Stimulated activated CD8-positive, alpha-beta memory T cell treated with anti-CD3 and anti-CD28 coated beads, Interleukin-12 subunit alpha, Interleukin-12 subunit beta, amount 100 ng/mL, for 1 hour (primary cell): ENCODE measurements at regions not wholly inside any gene's neighbourhood (a gene's known extent, or its start where the extent isn't known, plus 50 kb on each side); places are given as distances from the start of the nearest gene placed in this dataset.

ENCODE experiments used
- DNase-seq: peaks from one replicate; pipeline ENCODE4 v3.0.0-alpha.2; 2020; ENCODE audit warnings: low read depth

GRCh38 chr3:31249545-31249944 lies 283.2 kb upstream of the STT3B start:
- no peak for DNase-seq

- DNase-seq, result no peak
Observed at GRCh38 chr3:31250116-31250777, 282.5 kb upstream of the STT3B start.

- no peak for DNase-seq
Observed at GRCh38 chr3:31251083-31251482, 281.6 kb upstream of the STT3B start.

- DNase-seq, result no peak
Observed at GRCh38 chr3:31252216-31253185, 280.2 kb upstream of the STT3B start.

GRCh38 chr3:31253782-31254181 lies 278.9 kb upstream of the STT3B start:
- no peak for DNase-seq

GRCh38 chr3:31254483-31254882 lies 278.2 kb upstream of the STT3B start:
- no peak for DNase-seq

- no peak for DNase-seq
Observed at GRCh38 chr3:31255007-31255581, 277.6 kb upstream of the STT3B start.

GRCh38 chr3:31262201-31262600 lies 270.5 kb upstream of the STT3B start:
- DNase-seq, result no peak

- DNase-seq, result no peak
Observed at GRCh38 chr3:31263897-31264296, 268.8 kb upstream of the STT3B start.

- no peak for DNase-seq
Observed at GRCh38 chr3:31265646-31266428, 266.9 kb upstream of the STT3B start.

GRCh38 chr3:31268868-31269267 lies 263.9 kb upstream of the STT3B start:
- DNase-seq, result no peak

- no peak for DNase-seq
Observed at GRCh38 chr3:31270010-31270409, 262.7 kb upstream of the STT3B start.

- no peak for DNase-seq
Observed at GRCh38 chr3:31274326-31275024, 258.2 kb upstream of the STT3B start.

GRCh38 chr3:31275038-31275572 lies 257.6 kb upstream of the STT3B start:
- no peak for DNase-seq

GRCh38 chr3:31275583-31275982 lies 257.1 kb upstream of the STT3B start:
- DNase-seq, result no peak

GRCh38 chr3:31277582-31277981 lies 255.1 kb upstream of the STT3B start:
- DNase-seq, result no peak

- DNase-seq, result no peak
Observed at GRCh38 chr3:31278532-31278931, 254.2 kb upstream of the STT3B start.

- no peak for DNase-seq
Observed at GRCh38 chr3:31284776-31285175, 247.9 kb upstream of the STT3B start.

- no peak for DNase-seq
Observed at GRCh38 chr3:31285833-31286486, 246.8 kb upstream of the STT3B start.

- no peak for DNase-seq
Observed at GRCh38 chr3:31288224-31288623, 244.5 kb upstream of the STT3B start.

GRCh38 chr3:31288641-31289100 lies 244.1 kb upstream of the STT3B start:
- DNase-seq, result no peak
